Fibroblast of skin of left quadriceps (primary cell): ENCODE measurements at regions not wholly inside any gene's neighbourhood (a gene's known extent, or its start where the extent isn't known, plus 50 kb on each side); places are given as distances from the start of the nearest gene placed in this dataset.

Source experiments
- DNase-seq, 2 experiments: peaks; one replicate each; pipeline ENCODE4 v3.0.0-alpha.2; 2013; ENCODE audit warnings: low read depth in 2 of 2

DNA sequence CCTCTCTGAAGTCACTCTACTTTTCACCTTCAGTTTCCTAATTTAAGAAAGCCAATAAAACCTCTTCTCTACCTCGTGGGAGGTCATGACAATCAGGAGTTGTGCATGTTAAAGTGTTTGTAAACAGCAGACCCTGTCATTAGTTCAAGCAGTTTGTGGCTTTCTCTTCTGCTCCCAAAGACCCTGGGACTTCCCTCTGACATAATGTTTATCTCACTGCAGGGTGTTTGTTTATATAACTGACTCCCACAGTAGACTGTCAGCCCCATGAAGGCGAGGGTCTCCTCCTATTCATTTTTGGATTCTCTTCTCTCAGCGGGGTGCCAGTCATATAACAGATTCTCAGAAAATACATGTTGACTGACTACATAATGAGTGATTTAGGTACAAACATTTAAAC lies 360.0 kb upstream of the ZNF462 start:
- DNase-seq, result no peak

GRCh38 chr9:106503759-106504158 lies 359.2 kb upstream of the ZNF462 start:
- DNase-seq, result no peak

- no peak for DNase-seq
Observed at GRCh38 chr9:106526716-106527204, 336.2 kb upstream of the ZNF462 start.

DNA sequence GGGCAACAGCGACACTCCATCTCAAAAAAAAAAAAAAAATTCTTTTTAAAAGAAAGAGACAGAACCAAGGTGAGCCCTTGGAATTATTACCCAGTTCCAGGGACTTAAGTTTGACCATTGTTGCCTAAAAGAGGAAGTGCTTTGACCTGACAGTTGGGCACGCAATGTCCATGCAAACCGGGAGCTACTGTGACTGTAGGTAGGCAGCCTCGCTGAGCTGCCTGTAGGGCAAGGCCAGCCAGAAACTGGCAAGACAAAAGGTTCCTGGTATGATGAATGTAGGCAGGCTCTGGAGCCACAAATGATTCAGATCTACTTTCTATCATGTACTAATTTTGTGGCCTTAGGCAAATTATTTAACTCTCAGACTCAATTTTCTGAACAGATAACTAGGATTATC lies 334.8 kb upstream of the ZNF462 start:
- DNase-seq, result no peak

GRCh38 chr9:106529616-106530015 lies 333.4 kb upstream of the ZNF462 start:
- no peak for DNase-seq

- DNase-seq, result no peak
Observed at GRCh38 chr9:106531491-106531890, 331.5 kb upstream of the ZNF462 start.

GRCh38 chr9:106532306-106533015 lies 330.5 kb upstream of the ZNF462 start:
- no peak for DNase-seq

DNA sequence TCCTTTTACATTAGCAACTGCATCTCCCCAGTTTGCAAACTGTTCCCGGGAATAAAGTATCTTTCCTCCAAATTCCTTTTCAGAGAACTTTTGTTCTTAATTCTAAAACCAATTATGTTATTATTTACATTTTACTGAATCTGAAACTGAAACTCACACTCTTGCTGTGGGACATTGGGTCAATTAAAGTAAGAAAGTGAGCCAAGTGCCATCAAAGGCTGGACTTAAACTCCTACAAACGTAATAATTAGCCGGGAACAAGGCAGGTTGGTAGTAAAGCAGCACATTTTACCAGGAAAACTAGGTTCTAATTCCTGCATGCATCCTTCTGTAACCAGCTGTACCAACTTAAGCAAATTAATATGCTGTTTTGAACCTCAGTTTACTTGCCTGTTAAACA lies 328.2 kb upstream of the ZNF462 start:
- no peak for DNase-seq

GRCh38 chr9:106535439-106535838 lies 327.5 kb upstream of the ZNF462 start:
- DNase-seq, result no peak

- no peak for DNase-seq
Observed at GRCh38 chr9:106557996-106558667, 304.8 kb upstream of the ZNF462 start.

GRCh38 chr9:106560540-106560939 lies 302.4 kb upstream of the ZNF462 start:
- DNase-seq, result no peak

GRCh38 chr9:106575823-106576222 lies 287.1 kb upstream of the ZNF462 start:
- no peak for DNase-seq

GRCh38 chr9:106576232-106576760 lies 286.7 kb upstream of the ZNF462 start:
- no peak for DNase-seq

DNA sequence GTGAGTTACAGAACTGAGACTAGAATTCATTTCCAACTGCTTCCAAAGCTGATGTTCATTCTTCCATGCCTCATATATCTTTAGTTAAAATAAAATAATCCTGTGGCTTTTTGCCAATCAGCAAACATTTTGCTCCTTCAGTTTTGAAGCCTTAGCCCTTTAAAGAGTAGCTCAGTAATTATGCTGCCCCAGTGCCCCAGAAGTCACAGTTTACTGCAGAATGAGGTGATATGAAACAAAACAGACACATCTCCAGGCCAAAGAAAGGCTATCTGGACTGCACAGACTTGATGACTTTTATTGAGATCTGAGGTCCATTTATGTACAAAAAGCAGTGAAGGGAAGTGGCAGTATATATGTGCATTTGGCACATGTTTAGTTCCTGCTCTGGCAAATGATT lies 285.8 kb upstream of the ZNF462 start:
- no peak for DNase-seq

DNA sequence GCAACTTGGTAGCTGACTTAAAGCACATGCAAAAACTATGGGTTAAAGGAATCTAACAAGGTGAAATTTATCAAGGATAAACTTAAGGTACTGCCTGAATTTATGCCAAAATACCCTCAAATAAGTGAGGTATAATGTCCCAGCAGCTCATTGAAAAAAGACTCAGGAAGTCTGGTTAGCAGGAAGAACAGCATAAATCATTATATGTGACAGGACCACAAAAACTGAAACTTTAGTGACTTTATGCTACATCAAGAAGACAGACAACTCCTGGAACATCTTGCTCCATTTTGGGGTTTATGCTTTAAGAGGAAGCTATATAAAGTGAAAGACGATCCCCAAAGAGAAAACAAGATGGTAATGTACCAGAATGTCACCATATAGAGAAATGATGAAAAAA lies 282.4 kb upstream of the ZNF462 start:
- no peak for DNase-seq

DNA sequence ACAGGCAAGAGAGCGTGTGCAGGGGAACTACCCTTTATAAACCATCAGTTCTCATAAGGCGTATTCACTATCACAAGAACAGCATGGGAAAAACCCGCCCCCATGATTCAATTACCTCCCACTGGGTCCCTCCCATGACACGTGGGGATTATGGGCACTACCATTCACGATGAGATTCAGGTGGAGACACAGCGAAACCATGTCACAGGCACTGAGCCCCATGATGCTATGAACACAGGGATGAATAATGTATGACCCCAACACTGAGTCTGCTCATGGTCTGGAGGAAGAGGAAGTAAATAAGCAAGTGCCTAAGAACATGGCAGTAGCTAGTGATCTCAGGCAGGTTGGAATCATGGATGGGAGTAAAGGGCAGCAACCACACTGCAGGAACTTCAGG lies 281.0 kb upstream of the ZNF462 start:
- no peak for DNase-seq

DNA sequence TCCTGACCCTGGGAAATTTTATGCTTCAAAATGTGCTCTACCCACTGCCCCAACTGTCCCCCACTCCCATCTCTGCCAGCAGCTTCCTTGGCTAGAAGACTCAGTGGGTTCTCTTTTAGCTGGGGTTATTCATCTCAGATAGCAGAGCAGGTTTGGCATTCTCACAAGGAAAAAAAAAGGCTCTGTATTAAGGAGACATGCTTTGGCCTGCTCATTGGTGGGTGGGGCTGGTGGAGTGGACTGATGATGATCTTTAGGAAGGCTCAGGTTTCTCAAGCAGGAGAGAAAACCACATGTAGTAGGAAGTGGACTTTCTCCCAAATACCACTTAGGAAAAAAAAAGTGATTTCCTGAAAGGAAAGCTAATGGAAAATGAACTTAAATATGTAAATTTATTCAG lies 279.2 kb upstream of the ZNF462 start:
- no peak for DNase-seq

DNA sequence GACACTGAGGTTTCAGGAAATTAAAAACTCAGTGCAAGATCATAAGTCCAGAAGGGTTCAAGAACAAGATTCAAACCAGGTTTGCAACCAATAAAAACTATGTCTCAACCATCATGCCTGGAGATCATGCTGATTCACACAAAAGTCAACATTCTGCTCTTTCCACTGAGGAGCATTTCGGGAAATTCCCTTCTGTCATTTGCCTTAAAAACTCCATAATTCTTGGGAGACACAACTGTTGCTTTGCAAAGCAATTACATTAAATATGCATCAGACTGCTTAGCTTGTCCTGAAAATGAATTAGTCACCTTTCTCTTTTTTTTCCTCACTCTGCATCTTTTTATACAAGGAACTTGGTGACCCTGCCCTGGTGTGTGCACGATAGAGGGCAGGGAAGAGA lies 275.9 kb upstream of the ZNF462 start:
- DNase-seq, result peak; percentile 58 to 62

DNA sequence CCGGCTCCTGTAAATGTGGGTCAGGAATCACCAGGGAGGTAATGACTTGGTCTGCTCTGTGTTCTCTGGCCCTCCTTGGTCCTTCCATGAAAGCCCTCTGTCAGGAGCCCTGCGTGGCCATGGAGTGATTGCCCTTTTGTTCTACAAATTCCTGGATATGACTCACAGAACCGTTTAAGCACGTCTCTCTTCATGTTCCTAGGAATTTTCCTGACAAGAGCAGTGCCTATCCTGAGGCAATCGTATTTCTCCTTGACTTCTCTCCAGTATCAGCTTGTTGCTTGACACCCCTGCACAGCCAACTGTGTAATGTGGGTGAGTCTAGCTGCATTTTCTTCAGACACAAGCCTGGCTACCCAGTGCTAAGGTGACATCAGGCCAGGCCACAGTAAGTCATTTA lies 274.3 kb upstream of the ZNF462 start:
- DNase-seq, result peak; percentile 41 to 43

GRCh38 chr9:106590759-106591505 lies 272.0 kb upstream of the ZNF462 start:
- DNase-seq, result no peak

DNA sequence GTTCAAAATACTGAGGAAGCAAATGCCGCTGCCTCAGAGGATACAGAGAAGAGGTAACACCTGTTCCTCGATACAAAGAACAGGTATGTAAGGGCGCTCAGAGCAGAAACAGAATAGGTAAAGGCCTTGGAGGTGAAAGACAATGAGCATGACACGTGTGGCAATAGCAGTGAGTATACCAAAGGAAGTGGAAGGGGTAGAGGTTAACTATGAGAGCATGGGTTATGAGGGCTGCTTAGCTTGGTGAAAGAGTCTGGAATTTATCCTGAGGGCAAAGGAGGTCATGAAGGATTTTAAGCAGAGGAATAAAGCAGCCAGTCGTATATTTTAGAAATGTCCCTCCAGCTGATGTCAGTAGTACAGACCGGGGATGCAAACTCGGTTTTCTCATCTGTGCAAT lies 269.8 kb upstream of the ZNF462 start:
- no peak for DNase-seq

DNA sequence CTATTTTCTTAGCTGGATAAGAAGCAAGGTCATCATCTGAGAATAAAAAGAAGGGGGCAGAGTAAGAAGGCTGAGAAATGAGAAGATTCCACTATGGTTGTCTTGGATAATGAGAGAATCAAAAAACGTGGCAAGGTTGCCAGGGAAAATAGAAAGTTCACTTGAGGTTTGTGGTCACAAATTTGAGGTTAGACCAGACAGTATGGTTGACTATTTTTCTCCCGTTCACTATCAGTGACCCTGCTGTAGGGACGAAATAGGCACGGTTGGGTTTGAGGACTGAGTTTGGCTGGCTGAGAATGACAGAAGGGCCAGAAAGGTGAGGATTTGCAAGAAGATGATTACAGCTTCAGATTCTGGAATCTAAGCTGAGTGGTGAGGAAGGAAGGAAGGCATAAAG lies 266.0 kb upstream of the ZNF462 start:
- DNase-seq, result no peak
